GM23338 (cell line): ENCODE measurements at regions not wholly inside any gene's neighbourhood (a gene's known extent, or its start where the extent isn't known, plus 50 kb on each side); places are given as distances from the start of the nearest gene placed in this dataset.

ENCODE experiments used
- ATAC-seq: fragments of 200-7000 bp; cut with Tn5 transposase; 3 replicates; pipeline ENCODE4 v1.9.1; 2020
- DNase-seq: peaks from one replicate; pipeline ENCODE4 v3.0.0-alpha.2; 2015; ENCODE audit warnings: low spot score
- H2AFZ ChIP-seq: fragments of 200-600 bp; sonication (generic); 2 replicates; pipeline ENCODE4 v1.8.0; 2016; ENCODE audit warnings: antibody characterized with exemption, mild to moderate bottlenecking, moderate library complexity
- H3F3A ChIP-seq: fragments of 200-600 bp; sonication (generic); replicated peaks from 2 replicates; pipeline ENCODE4 v1.8.0; 2017; ENCODE audit warnings: antibody characterized with exemption, mixed run types, low read depth
- H3K27ac ChIP-seq: fragments of 200-600 bp; sonication (generic); 2 replicates; pipeline ENCODE4 v1.6.1; 2016; ENCODE audit warnings: low read depth
- H3K27me3 ChIP-seq: fragments of 200-600 bp; sonication (generic); 2 replicates; pipeline ENCODE4 v1.8.0; 2016; ENCODE audit warnings: mild to moderate bottlenecking, mixed run types, moderate library complexity; ENCODE audit not compliant: insufficient read depth
- H3K36me3 ChIP-seq: fragments of 200-600 bp; sonication (generic); 2 replicates; pipeline ENCODE4 v1.8.0; 2016; ENCODE audit warnings: mild to moderate bottlenecking; ENCODE audit not compliant: insufficient read depth
- H3K4me1 ChIP-seq: fragments of 200-600 bp; sonication (generic); 2 replicates; pipeline ENCODE4 v1.8.0; 2016; ENCODE audit warnings: mild to moderate bottlenecking, moderate library complexity; ENCODE audit not compliant: insufficient read depth
- H3K4me2 ChIP-seq: fragments of 200-600 bp; sonication (generic); 2 replicates; pipeline ENCODE4 v1.7.1; 2017; ENCODE audit warnings: mixed run types
- H3K4me3 ChIP-seq: fragments of 200-600 bp; sonication (generic); 2 replicates; pipeline ENCODE4 v1.6.1; 2016; ENCODE audit warnings: mixed run types
- H3K79me2 ChIP-seq: fragments of 200-600 bp; sonication (generic); replicated peaks from 2 replicates; pipeline ENCODE4 v1.8.0; 2017; ENCODE audit warnings: mild to moderate bottlenecking; ENCODE audit not compliant: insufficient read depth
- H3K9me2 ChIP-seq: fragments of 200-600 bp; sonication (generic); 2 replicates; pipeline ENCODE4 v1.8.0; 2017; ENCODE audit not compliant: insufficient read depth
- H4K20me1 ChIP-seq: fragments of 200-600 bp; sonication (generic); replicated peaks from 2 replicates; pipeline ENCODE4 v1.8.0; 2017; ENCODE audit warnings: mild to moderate bottlenecking; ENCODE audit not compliant: insufficient read depth
- H3K27ac Mint-ChIP-seq: 2 replicates; pipeline ENCODE4 v1.8.0; 2020; ENCODE audit warnings: inconsistent platforms, mild to moderate bottlenecking, moderate library complexity, mixed read lengths
- H3K27me3 Mint-ChIP-seq: 3 replicates; pipeline ENCODE4 v1.8.0; 2022; ENCODE audit warnings: low read depth, mild to moderate bottlenecking, moderate library complexity, mixed read lengths, inconsistent platforms; ENCODE audit not compliant: insufficient read depth, poor library complexity
- H3K36me3 Mint-ChIP-seq: 3 replicates; pipeline ENCODE4 v1.8.0; 2021; ENCODE audit warnings: low read depth, mild to moderate bottlenecking, inconsistent platforms, moderate library complexity, mixed read lengths
- H3K4me1 Mint-ChIP-seq: 3 replicates; pipeline ENCODE4 v1.8.0; 2020; ENCODE audit warnings: mild to moderate bottlenecking, inconsistent platforms, mixed read lengths
- H3K4me3 Mint-ChIP-seq: 3 replicates; pipeline ENCODE4 v1.8.0; 2021; ENCODE audit warnings: moderate library complexity, mild to moderate bottlenecking, inconsistent platforms, mixed read lengths
- H3K9me3 Mint-ChIP-seq: 3 replicates; pipeline ENCODE4 v1.8.0; 2020; ENCODE audit warnings: moderate library complexity, mild to moderate bottlenecking, inconsistent platforms, mixed read lengths
- CREB1 ChIP-seq: fragments of 250-450 bp; sonication (Bioruptor Pico); IDR thresholded peaks from 2 replicates; pipeline ENCODE4 v1.5.0; 2020; ENCODE audit warnings: low read depth, mild to moderate bottlenecking, moderate library complexity
- ETS1 ChIP-seq: IDR thresholded peaks from 2 replicates; pipeline ENCODE4 v1.6.1; 2016; ENCODE audit warnings: antibody characterized with exemption
- JUNB ChIP-seq: IDR thresholded peaks from one replicate; pipeline ENCODE4 v1.6.1; 2016; ENCODE audit warnings: antibody characterized with exemption; ENCODE audit not compliant: unreplicated experiment
- NANOG ChIP-seq: IDR thresholded peaks from 2 replicates; pipeline ENCODE4 v1.6.1; 2016; ENCODE audit warnings: antibody characterized with exemption, borderline replicate concordance
- REST ChIP-seq: IDR thresholded peaks from one replicate; pipeline ENCODE4 v1.6.1; 2018; ENCODE audit warnings: antibody characterized with exemption; ENCODE audit not compliant: unreplicated experiment
- STAT1 ChIP-seq: IDR thresholded peaks from one replicate; pipeline ENCODE4 v1.6.1; 2016; ENCODE audit warnings: antibody characterized with exemption; ENCODE audit not compliant: unreplicated experiment
- ZNF114 ChIP-seq: fragments of 250-450 bp; sonication (Bioruptor Pico); IDR thresholded peaks from 2 replicates; pipeline ENCODE4 v1.5.0; 2020; ENCODE audit warnings: mild to moderate bottlenecking, moderate library complexity
- ZNF331 ChIP-seq: fragments of 250-450 bp; sonication (Bioruptor Pico); IDR thresholded peaks from 2 replicates; pipeline ENCODE4 v1.5.0; 2020; ENCODE audit warnings: low read depth, mild to moderate bottlenecking, moderate library complexity
- ZNF462 ChIP-seq: fragments of 250-450 bp; sonication (Bioruptor Pico); IDR thresholded peaks from 2 replicates; pipeline ENCODE4 v1.5.0; 2020; ENCODE audit warnings: mild to moderate bottlenecking, moderate library complexity
- TF ChIP-seq, protein P1 (sequence below), 2 experiments: fragments of 200-600 bp in 1 of 2; sonication (generic) in 1 of 2; conservative IDR thresholded peaks; 2 replicates each; pipeline versions ENCODE4 v1.5.1 to v1.6.1; 2016 to 2017; ENCODE audit warnings: antibody characterized with exemption in 2 of 2, low read depth in 2 of 2, mild to moderate bottlenecking in 2 of 2, moderate library complexity in 1 of 2

GRCh38 chr2:74779265-74779558, 54.7 kb upstream of the HK2 start (continued):
- TF ChIP-seq REST, result no peak
- TF ChIP-seq NANOG, result no peak
- TF ChIP-seq STAT1, result no peak
- TF ChIP-seq ZNF462, result no peak
- TF ChIP-seq JUNB, result no peak
- TF ChIP-seq ZNF331 (CRISPR knock-in tag), result no peak

DNA sequence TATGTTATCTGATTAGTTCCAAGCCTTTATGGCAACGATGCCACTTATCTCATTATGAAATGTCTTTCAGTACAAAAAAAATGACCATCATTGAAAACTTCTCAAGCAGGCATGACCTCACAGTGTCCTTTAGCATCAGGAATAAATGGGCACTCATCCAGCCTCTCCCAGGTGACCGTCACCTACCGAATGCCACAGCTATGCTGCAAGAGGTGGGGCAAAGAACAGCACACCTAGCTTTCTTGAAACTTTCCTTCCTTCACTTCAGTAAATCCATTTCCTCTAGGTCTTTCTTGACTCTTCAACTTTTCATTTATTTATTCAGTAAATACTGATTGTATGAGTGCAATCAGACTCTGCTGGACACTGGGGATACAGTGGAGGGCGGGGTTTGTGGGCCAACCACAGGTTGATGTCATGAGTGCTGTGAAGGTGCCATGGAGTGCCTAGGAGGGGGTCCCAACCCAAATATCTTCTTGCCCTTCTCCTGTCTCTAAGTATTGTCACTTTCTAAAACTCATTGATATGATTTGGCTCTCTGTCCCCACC, 54.3 kb upstream of the HK2 start:
- H3K4me3 ChIP-seq, result no peak overlapping the region
- no peak for TF ChIP-seq CREB1 (CRISPR knock-in tag)
- no peak for TF ChIP-seq ETS1
- TF ChIP-seq, protein P1, sequence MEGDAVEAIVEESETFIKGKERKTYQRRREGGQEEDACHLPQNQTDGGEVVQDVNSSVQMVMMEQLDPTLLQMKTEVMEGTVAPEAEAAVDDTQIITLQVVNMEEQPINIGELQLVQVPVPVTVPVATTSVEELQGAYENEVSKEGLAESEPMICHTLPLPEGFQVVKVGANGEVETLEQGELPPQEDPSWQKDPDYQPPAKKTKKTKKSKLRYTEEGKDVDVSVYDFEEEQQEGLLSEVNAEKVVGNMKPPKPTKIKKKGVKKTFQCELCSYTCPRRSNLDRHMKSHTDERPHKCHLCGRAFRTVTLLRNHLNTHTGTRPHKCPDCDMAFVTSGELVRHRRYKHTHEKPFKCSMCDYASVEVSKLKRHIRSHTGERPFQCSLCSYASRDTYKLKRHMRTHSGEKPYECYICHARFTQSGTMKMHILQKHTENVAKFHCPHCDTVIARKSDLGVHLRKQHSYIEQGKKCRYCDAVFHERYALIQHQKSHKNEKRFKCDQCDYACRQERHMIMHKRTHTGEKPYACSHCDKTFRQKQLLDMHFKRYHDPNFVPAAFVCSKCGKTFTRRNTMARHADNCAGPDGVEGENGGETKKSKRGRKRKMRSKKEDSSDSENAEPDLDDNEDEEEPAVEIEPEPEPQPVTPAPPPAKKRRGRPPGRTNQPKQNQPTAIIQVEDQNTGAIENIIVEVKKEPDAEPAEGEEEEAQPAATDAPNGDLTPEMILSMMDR (conservative IDR thresholded peaks at IDR 0.05; ENCODE audit: low read depth in 2 of 2), result no peak
- no peak for TF ChIP-seq ZNF114 (CRISPR knock-in tag)
- no peak for TF ChIP-seq NANOG
- no peak for TF ChIP-seq ZNF331 (CRISPR knock-in tag)
- no peak for TF ChIP-seq STAT1

More for the DNA sequence above, 54.3 kb upstream of the HK2 start:
- ATAC-seq (no peak), DNase-seq (no peak)
- peaks cover 5% of the 10 kb centered on the region for H3K27me3 Mint-ChIP-seq
- H4K20me1 ChIP-seq, result no peaks in the 10 kb centered on the region
- peaks cover 16% of the 10 kb centered on the region for H3K4me1 Mint-ChIP-seq
- no peak overlapping the region for H3K4me3 Mint-ChIP-seq
- H3F3A ChIP-seq, result no peaks in the 10 kb centered on the region
- no peak overlapping the region for H3K4me2 ChIP-seq
- no peaks in the 10 kb centered on the region for H3K9me3 Mint-ChIP-seq
- H3K79me2 ChIP-seq, result no peaks in the 10 kb centered on the region
- no peaks in the 10 kb centered on the region; the same call in 2 of the 3 replicates for H3K36me3 Mint-ChIP-seq
- no peak overlapping the region for H2AFZ ChIP-seq
- H3K4me1 ChIP-seq, result peaks cover 8% of the 10 kb centered on the region
- H3K27ac Mint-ChIP-seq, result no peak overlapping the region
- no peaks in the 10 kb centered on the region for H3K9me2 ChIP-seq
- no peaks in the 10 kb centered on the region for H3K27me3 ChIP-seq
- no peaks in the 10 kb centered on the region for H3K36me3 ChIP-seq
- no peak overlapping the region for H3K27ac ChIP-seq
